ENCODE measurements at regions not wholly inside any gene's neighbourhood (a gene's known extent, or its start where the extent isn't known, plus 50 kb on each side); places are given as distances from the start of the nearest gene placed in this dataset.

- H3K36me3 ChIP-seq (ENCODE audit: control insufficient read depth, insufficient read depth, low read length): no peaks in the 10 kb centered on the region
- no peaks in the 10 kb centered on the region for H3K27me3 ChIP-seq (replicated peaks; ENCODE audit: control insufficient read depth, insufficient read depth, low read length)
- no peak overlapping the region for H3K4me3 ChIP-seq (replicated peaks; ENCODE audit: low read depth, low read length)
- no peak for TF ChIP-seq CTCF (IDR thresholded peaks at IDR 0.05; ENCODE audit: insufficient read depth, low read length, poor library complexity, severe bottlenecking)
- DNase-seq (ENCODE audit: extremely low read depth, insufficient read length): no peak
Measured at GRCh38 chr2:118264232-118264990, 176.1 kb downstream of the INSIG2 start.

GRCh38 chr2:118257696-118258095 lies 169.4 kb downstream of the INSIG2 start:
- DNase-seq (ENCODE audit: extremely low read depth, insufficient read length): no peak
- no peaks in the 10 kb centered on the region for H3K36me3 ChIP-seq (ENCODE audit: control insufficient read depth, insufficient read depth, low read length)
- H3K4me3 ChIP-seq (replicated peaks; ENCODE audit: low read depth, low read length): no peak overlapping the region
- H3K27me3 ChIP-seq (replicated peaks; ENCODE audit: control insufficient read depth, insufficient read depth, low read length): no peaks in the 10 kb centered on the region
- no peak for TF ChIP-seq CTCF (IDR thresholded peaks at IDR 0.05; ENCODE audit: insufficient read depth, low read length, poor library complexity, severe bottlenecking)

GRCh38 chr2:118255771-118256372 lies 167.6 kb downstream of the INSIG2 start:
- Histone ChIP-seq H3K27me3 (replicated peaks; ENCODE audit: control insufficient read depth, insufficient read depth, low read length) (no peaks in the 10 kb centered on the region), H3K4me3 (replicated peaks; ENCODE audit: low read depth, low read length) (no peak overlapping the region), H3K36me3 (ENCODE audit: control insufficient read depth, insufficient read depth, low read length) (no peaks in the 10 kb centered on the region)
- DNase-seq (ENCODE audit: extremely low read depth, insufficient read length): no peak
- TF ChIP-seq CTCF (IDR thresholded peaks at IDR 0.05; ENCODE audit: insufficient read depth, low read length, poor library complexity, severe bottlenecking): no peak

GRCh38 chr2:118255301-118255700 lies 167.0 kb downstream of the INSIG2 start:
- no peaks in the 10 kb centered on the region for H3K27me3 ChIP-seq (replicated peaks; ENCODE audit: control insufficient read depth, insufficient read depth, low read length)
- no peak for TF ChIP-seq CTCF (IDR thresholded peaks at IDR 0.05; ENCODE audit: insufficient read depth, low read length, poor library complexity, severe bottlenecking)
- H3K4me3 ChIP-seq (replicated peaks; ENCODE audit: low read depth, low read length): no peak overlapping the region
- H3K36me3 ChIP-seq (ENCODE audit: control insufficient read depth, insufficient read depth, low read length): no peaks in the 10 kb centered on the region
- DNase-seq (ENCODE audit: extremely low read depth, insufficient read length): no peak

- no peaks in the 10 kb centered on the region for H3K36me3 ChIP-seq (ENCODE audit: control insufficient read depth, insufficient read depth, low read length)
- DNase-seq (ENCODE audit: extremely low read depth, insufficient read length): no peak
- no peaks in the 10 kb centered on the region for H3K27me3 ChIP-seq (replicated peaks; ENCODE audit: control insufficient read depth, insufficient read depth, low read length)
- no peak for TF ChIP-seq CTCF (IDR thresholded peaks at IDR 0.05; ENCODE audit: insufficient read depth, low read length, poor library complexity, severe bottlenecking)
- H3K4me3 ChIP-seq (replicated peaks; ENCODE audit: low read depth, low read length): no peak overlapping the region
Measured at GRCh38 chr2:118254116-118254515, 165.8 kb downstream of the INSIG2 start.
